ENCODE measurements at regions not wholly inside any gene's neighbourhood (a gene's known extent, or its start where the extent isn't known, plus 50 kb on each side); places are given as distances from the start of the nearest gene placed in this dataset.

GRCh38 chr12:77686760-77687159, 143.9 kb upstream of the NAV3 start:
- intact Hi-C loops (cut with DNase I; ENCODE audit: low total_unique reads) = loop anchor here (10.0 kb wide), 2 partner anchors 532 to 632 kb away; no protein-coding TSS in a partner anchor
- no peak for TF ChIP-seq POLR2A (IDR thresholded peaks at IDR 0.05)
- TF ChIP-seq, protein P1, sequence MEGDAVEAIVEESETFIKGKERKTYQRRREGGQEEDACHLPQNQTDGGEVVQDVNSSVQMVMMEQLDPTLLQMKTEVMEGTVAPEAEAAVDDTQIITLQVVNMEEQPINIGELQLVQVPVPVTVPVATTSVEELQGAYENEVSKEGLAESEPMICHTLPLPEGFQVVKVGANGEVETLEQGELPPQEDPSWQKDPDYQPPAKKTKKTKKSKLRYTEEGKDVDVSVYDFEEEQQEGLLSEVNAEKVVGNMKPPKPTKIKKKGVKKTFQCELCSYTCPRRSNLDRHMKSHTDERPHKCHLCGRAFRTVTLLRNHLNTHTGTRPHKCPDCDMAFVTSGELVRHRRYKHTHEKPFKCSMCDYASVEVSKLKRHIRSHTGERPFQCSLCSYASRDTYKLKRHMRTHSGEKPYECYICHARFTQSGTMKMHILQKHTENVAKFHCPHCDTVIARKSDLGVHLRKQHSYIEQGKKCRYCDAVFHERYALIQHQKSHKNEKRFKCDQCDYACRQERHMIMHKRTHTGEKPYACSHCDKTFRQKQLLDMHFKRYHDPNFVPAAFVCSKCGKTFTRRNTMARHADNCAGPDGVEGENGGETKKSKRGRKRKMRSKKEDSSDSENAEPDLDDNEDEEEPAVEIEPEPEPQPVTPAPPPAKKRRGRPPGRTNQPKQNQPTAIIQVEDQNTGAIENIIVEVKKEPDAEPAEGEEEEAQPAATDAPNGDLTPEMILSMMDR (IDR thresholded peaks at IDR 0.05) = no peak

GRCh38 chr12:77685901-77686300, 144.8 kb upstream of the NAV3 start:
- intact Hi-C loops (cut with DNase I; ENCODE audit: low total_unique reads) = loop anchor here (10.0 kb wide), 2 partner anchors 531 to 631 kb away; no protein-coding TSS in a partner anchor
- 94 to 95% methylated on average over 2 of the region's 2 CpGs for WGBS, 2 donors
- no peak for DNase-seq (ENCODE audit: low spot score in 2 of 2)

More at GRCh38 chr12:77686760-77687159, 143.9 kb upstream of the NAV3 start:
- WGBS, 2 donors = 69 to 70% methylated on average over 2 of the region's 2 CpGs
- no peak for DNase-seq (ENCODE audit: low spot score in 2 of 2)
- H3K4me3 ChIP-seq (ENCODE audit: low read depth, poor library complexity, severe bottlenecking) = no peak overlapping the region

DNA sequence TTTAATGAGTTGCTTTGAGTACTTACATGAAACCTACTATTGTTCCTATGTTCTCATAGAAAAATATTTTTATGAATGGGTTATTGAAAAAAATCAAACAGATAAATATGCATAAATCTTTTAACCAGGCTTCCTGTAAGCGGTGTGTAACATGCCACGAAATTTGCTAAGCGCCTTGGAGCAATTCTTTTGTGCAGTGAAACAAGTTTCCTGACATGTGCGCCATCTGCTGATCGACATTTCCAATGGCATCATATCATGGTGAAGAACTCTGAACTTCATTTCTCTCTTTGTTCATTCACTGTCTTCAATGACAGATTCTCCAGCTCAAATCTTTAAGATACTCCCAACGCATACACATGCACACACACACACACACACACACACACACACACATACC, 145.6 kb upstream of the NAV3 start:
- intact Hi-C loops (cut with DNase I; ENCODE audit: low total_unique reads) = loop anchor here (10.0 kb wide), 2 partner anchors 530 to 630 kb away; no protein-coding TSS in a partner anchor
- WGBS, 2 donors = 6 to 7% methylated on average over 6 of the region's 6 CpGs
- no peak overlapping the region for H3K4me3 ChIP-seq (ENCODE audit: low read depth, poor library complexity, severe bottlenecking)
- TF ChIP-seq, protein P1 (IDR thresholded peaks at IDR 0.05) = no peak
- no peak for TF ChIP-seq POLR2A (IDR thresholded peaks at IDR 0.05)
- peak; percentile 53 to 85 for DNase-seq (ENCODE audit: low spot score in 2 of 2)

More at GRCh38 chr12:77685901-77686300, 144.8 kb upstream of the NAV3 start:
- no peak overlapping the region for H3K4me3 ChIP-seq (ENCODE audit: low read depth, poor library complexity, severe bottlenecking)
- TF ChIP-seq, protein P1 (IDR thresholded peaks at IDR 0.05) = no peak
- TF ChIP-seq POLR2A (IDR thresholded peaks at IDR 0.05) = no peak

- H3K4me3 ChIP-seq (ENCODE audit: low read depth, poor library complexity, severe bottlenecking) = no peak overlapping the region
- DNase-seq (ENCODE audit: low spot score in 2 of 2) = no peak
- TF ChIP-seq POLR2A (IDR thresholded peaks at IDR 0.05) = no peak
- TF ChIP-seq, protein P1 (IDR thresholded peaks at IDR 0.05) = no peak
- intact Hi-C loops (cut with DNase I; ENCODE audit: low total_unique reads) = loop anchor here (10.0 kb wide), 2 partner anchors 528 to 628 kb away; no protein-coding TSS in a partner anchor
Observed at GRCh38 chr12:77682488-77682887, 148.2 kb upstream of the NAV3 start.

DNA sequence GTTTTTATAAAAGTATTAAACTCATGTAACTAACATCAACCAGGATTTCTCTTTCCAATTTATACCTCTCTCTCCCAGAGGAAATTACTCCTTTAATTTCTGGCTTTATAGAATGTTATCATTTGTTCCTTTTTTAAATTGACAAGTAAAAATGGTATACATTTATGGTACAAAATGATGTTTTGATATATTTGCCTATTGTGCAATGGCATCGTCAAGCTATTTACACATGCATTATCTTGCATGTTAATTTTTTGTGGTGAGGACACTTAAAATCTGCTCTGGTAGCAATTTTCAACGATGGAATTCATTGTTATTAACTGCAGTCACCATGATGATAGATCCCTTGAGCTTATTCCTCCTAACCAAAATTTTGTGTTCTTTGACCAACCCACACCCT, 149.0 kb upstream of the NAV3 start:
- DNase-seq (ENCODE audit: low spot score in 2 of 2) = no peak
- no peak overlapping the region for H3K4me3 ChIP-seq (ENCODE audit: low read depth, poor library complexity, severe bottlenecking)
- TF ChIP-seq, protein P1 (IDR thresholded peaks at IDR 0.05) = no peak
- WGBS, 2 donors = 72 to 76% methylated on average over 2 of the region's 2 CpGs
- intact Hi-C loops (cut with DNase I; ENCODE audit: low total_unique reads) = loop anchor here (10.0 kb wide), 2 partner anchors 527 to 627 kb away; no protein-coding TSS in a partner anchor

DNA sequence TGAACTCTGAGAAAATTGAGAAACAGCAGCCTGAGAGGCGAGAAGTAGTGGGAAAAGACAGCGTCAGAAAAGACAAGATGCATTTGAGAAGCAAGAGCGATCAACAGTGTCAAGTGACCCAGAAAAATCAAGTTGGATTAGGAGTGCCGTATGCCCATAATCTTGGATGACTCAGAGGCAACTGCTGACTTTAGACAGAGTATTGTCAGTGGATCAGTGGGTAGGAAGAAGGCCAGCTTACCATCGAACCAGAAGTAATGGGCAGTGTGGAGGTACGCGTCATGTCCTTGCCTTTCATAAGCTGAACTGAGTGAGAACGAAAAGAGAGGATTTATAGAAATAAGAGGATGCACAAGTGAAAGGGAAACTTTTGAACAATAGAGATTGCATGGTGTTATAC, 151.0 kb upstream of the NAV3 start:
- TF ChIP-seq, protein P1 (IDR thresholded peaks at IDR 0.05) = no peak
- no peak for TF ChIP-seq POLR2A (IDR thresholded peaks at IDR 0.05)
- no peak overlapping the region for H3K4me3 ChIP-seq (ENCODE audit: low read depth, poor library complexity, severe bottlenecking)
- no peak for DNase-seq (ENCODE audit: low spot score in 2 of 2)
- WGBS, 2 donors = 91 to 97% methylated on average over 8 of the region's 8 CpGs
- intact Hi-C loops (cut with DNase I; ENCODE audit: low total_unique reads) = loop anchor here (10.0 kb wide), 2 partner anchors 525 to 625 kb away; no protein-coding TSS in a partner anchor
